Activated CD4-positive, alpha-beta T cell treated with anti-CD3 and anti-CD28 coated beads, Interleukin-2, Interleukin-4, amounts not matched to agents 100 ng/mL and 50 ng/mL, durations not matched to agents 16 hours and 8 hours (primary cell): ENCODE measurements at regions not wholly inside any gene's neighbourhood (a gene's known extent, or its start where the extent isn't known, plus 50 kb on each side); places are given as distances from the start of the nearest gene placed in this dataset.
"Not testable (repeated sequence)": the region's sequence is repeated elsewhere in the genome, so short reads cannot be mapped to it uniquely, and the experiment has no call there.

Experiments used
- DNase-seq: peaks from one replicate; pipeline ENCODE4 v3.0.0-alpha.2; 2020; ENCODE audit warnings: low spot score

- not testable (repeated sequence) for DNase-seq
Observed at GRCh38 chr10:78344257-78344656, 310.6 kb downstream of the RPS24 start.

- DNase-seq, result not testable (repeated sequence)
Observed at GRCh38 chr10:78345515-78345914, 311.9 kb downstream of the RPS24 start.

- no peak for DNase-seq
Observed at GRCh38 chr10:78346721-78347120, 313.1 kb downstream of the RPS24 start.

- no peak for DNase-seq
Observed at GRCh38 chr10:78348411-78349164, 314.9 kb downstream of the RPS24 start.

GRCh38 chr10:78349165-78349516, 315.5 kb downstream of the RPS24 start:
- DNase-seq, result no peak

- DNase-seq, result no peak
Observed at GRCh38 chr10:78349911-78350663, 316.4 kb downstream of the RPS24 start.

- DNase-seq, result no peak
Observed at GRCh38 chr10:78351283-78351682, 317.6 kb downstream of the RPS24 start.

- no peak for DNase-seq
Observed at GRCh38 chr10:78351809-78352208, 318.1 kb downstream of the RPS24 start.

- DNase-seq, result no peak
Observed at GRCh38 chr10:78353636-78354035, 320.0 kb downstream of the RPS24 start.

- no peak for DNase-seq
Observed at GRCh38 chr10:78354101-78354500, 320.4 kb downstream of the RPS24 start.

GRCh38 chr10:78356291-78356900, 322.7 kb downstream of the RPS24 start:
- no peak for DNase-seq

- no peak for DNase-seq
Observed at GRCh38 chr10:78357141-78358063, 323.7 kb downstream of the RPS24 start.

GRCh38 chr10:78358351-78358750, 324.7 kb downstream of the RPS24 start:
- DNase-seq, result no peak

GRCh38 chr10:78358982-78359381, 325.3 kb downstream of the RPS24 start:
- DNase-seq, result no peak

GRCh38 chr10:78359640-78360091, 326.0 kb downstream of the RPS24 start:
- no peak for DNase-seq

GRCh38 chr10:78360284-78360683, 326.6 kb downstream of the RPS24 start:
- no peak for DNase-seq

GRCh38 chr10:78361031-78361430, 327.4 kb downstream of the RPS24 start:
- no peak for DNase-seq

- no peak for DNase-seq
Observed at GRCh38 chr10:78362406-78363022, 328.9 kb downstream of the RPS24 start.

GRCh38 chr10:78363190-78363589, 329.5 kb downstream of the RPS24 start:
- DNase-seq, result no peak

GRCh38 chr10:78365694-78366093, 332.0 kb downstream of the RPS24 start:
- DNase-seq, result no peak

GRCh38 chr10:78366663-78367411, 333.2 kb downstream of the RPS24 start:
- DNase-seq, result no peak
